Fibroblast of mammary gland (primary cell): ENCODE measurements at regions not wholly inside any gene's neighbourhood (a gene's known extent, or its start where the extent isn't known, plus 50 kb on each side); places are given as distances from the start of the nearest gene placed in this dataset.
A peak's percentile ranks its signal among the peaks of the same experiment; 100 is the strongest.

Experiments used
- DNase-seq: peaks from one replicate; pipeline ENCODE4 v3.0.0-alpha.2; 2010; ENCODE audit warnings: low read depth
- H3K4me3 ChIP-seq: 2 replicates; pipeline ENCODE4 v1.5.1; 2011; ENCODE audit warnings: low read depth, mild to moderate bottlenecking, low read length, moderate library complexity; ENCODE audit not compliant: control insufficient read depth
- TF ChIP-seq, protein P1 (sequence below): conservative IDR thresholded peaks from 2 replicates; pipeline ENCODE4 v1.5.1; 2011; ENCODE audit warnings: low read depth, low read length, inconsistent platforms; ENCODE audit not compliant: control insufficient read depth, insufficient read depth

DNA sequence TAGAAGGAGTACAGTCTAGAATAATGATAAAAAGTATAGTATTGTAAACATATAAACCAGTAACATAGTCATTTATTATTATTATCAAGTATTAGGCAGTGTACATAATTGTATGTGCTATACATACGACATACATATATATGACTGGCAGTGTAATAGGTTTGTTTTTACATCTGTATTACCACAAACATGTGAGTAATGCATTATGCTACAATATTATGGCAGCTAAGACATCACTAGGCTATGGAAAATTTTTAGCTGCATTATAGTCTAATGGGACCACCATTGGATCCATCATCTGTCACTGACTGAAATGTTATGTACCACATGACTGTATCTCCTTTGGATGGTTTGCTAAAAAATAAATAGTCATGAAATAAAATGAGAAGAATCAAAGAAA, 530.0 kb downstream of the PRR16 start:
- TF ChIP-seq, protein P1, sequence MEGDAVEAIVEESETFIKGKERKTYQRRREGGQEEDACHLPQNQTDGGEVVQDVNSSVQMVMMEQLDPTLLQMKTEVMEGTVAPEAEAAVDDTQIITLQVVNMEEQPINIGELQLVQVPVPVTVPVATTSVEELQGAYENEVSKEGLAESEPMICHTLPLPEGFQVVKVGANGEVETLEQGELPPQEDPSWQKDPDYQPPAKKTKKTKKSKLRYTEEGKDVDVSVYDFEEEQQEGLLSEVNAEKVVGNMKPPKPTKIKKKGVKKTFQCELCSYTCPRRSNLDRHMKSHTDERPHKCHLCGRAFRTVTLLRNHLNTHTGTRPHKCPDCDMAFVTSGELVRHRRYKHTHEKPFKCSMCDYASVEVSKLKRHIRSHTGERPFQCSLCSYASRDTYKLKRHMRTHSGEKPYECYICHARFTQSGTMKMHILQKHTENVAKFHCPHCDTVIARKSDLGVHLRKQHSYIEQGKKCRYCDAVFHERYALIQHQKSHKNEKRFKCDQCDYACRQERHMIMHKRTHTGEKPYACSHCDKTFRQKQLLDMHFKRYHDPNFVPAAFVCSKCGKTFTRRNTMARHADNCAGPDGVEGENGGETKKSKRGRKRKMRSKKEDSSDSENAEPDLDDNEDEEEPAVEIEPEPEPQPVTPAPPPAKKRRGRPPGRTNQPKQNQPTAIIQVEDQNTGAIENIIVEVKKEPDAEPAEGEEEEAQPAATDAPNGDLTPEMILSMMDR: no peak
- no peak for DNase-seq
- no peak overlapping the region for H3K4me3 ChIP-seq

DNA sequence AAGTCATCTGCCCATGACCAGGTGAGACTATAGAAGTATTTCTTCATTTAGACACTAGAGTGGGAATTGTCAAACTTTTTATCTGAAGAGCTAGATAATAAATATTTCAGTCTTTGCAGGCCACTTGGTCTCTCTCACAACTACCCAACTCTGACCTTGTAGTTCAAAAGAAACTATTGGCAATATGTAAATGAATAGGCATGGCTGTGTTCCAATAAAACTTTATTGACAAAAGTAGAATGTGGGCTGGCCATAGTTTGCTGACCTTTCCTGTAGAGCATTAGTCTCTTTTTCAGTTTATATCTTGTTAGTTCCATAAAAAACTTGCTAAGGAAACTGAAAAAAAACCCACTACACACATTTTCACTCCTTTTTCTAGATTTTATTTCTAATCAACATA, 535.5 kb downstream of the PRR16 start:
- DNase-seq: no peak
- no peak overlapping the region for H3K4me3 ChIP-seq
- TF ChIP-seq, protein P1: no peak

GRCh38 chr5:121006217-121006616, 542.1 kb downstream of the PRR16 start:
- TF ChIP-seq, protein P1: no peak
- DNase-seq: peak; percentile 24
- no peak overlapping the region for H3K4me3 ChIP-seq

DNA sequence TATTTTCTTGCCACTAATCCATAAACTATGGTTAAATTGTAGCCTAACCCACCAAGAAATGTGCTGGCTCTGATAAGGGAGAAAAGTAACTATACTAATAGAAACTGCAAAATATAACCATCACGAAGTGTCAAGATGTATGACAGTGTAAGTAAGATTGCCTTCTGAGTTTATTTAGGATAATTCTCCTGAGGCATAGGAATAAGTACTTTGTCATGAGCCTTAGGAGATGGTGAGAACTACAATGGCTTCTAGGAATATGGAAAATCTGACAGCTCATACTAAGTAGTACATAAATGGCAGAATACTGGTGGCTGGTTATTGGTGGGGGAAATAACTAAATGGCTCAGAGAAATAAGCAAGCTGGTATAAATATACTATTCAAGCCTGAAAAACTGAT, 543.9 kb downstream of the PRR16 start:
- no peak for DNase-seq
- H3K4me3 ChIP-seq: no peak overlapping the region
- TF ChIP-seq, protein P1: no peak

DNA sequence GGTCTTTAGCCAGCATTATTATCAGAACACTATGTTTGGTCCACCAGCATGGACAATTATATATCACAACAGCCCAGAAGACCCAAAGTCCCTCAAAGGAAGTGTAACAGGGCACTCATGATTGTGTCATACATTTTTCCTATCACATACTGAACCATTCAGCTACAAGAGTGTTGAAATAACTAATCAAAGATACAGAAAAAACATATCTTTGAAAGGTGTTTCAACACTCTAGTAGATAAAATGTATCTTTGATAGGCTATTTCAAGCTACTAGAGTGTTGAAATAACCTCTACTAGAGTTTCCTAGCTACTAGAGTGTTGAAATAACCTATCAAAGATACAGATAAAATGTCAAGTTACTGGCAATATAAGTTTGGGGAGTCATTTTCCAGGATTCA, 545.0 kb downstream of the PRR16 start:
- no peak overlapping the region for H3K4me3 ChIP-seq
- no peak for DNase-seq
- TF ChIP-seq, protein P1: no peak

GRCh38 chr5:121018004-121018403, 553.9 kb downstream of the PRR16 start:
- TF ChIP-seq, protein P1: no peak
- H3K4me3 ChIP-seq: no peak overlapping the region
- DNase-seq: no peak

- TF ChIP-seq, protein P1: no peak
- DNase-seq: no peak
- H3K4me3 ChIP-seq: no peak overlapping the region
Measured at GRCh38 chr5:121019106-121019505, 555.0 kb downstream of the PRR16 start.
